ENCODE measurements at regions not wholly inside any gene's neighbourhood (a gene's known extent, or its start where the extent isn't known, plus 50 kb on each side); places are given as distances from the start of the nearest gene placed in this dataset.

DNA sequence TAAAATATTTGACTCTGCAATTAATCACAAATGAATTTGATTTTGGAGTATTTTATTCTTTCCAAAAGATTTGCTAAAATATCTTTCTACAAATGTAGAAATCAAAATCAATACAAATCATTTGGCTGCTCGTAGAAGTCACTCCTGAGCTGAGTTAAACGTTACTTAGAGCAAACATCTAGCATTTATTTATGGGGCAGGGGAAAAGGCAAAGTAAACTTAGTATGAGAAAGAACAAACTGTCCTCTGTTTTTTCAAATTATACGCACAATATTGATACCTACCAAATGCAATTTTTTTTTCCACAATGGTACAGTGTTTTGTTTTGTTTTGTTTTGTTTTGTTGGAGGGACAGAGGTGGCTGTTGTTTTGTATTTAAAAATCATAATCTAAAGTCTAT lies 233.8 kb downstream of the TTLL7 start:
- TF ChIP-seq, protein P1, sequence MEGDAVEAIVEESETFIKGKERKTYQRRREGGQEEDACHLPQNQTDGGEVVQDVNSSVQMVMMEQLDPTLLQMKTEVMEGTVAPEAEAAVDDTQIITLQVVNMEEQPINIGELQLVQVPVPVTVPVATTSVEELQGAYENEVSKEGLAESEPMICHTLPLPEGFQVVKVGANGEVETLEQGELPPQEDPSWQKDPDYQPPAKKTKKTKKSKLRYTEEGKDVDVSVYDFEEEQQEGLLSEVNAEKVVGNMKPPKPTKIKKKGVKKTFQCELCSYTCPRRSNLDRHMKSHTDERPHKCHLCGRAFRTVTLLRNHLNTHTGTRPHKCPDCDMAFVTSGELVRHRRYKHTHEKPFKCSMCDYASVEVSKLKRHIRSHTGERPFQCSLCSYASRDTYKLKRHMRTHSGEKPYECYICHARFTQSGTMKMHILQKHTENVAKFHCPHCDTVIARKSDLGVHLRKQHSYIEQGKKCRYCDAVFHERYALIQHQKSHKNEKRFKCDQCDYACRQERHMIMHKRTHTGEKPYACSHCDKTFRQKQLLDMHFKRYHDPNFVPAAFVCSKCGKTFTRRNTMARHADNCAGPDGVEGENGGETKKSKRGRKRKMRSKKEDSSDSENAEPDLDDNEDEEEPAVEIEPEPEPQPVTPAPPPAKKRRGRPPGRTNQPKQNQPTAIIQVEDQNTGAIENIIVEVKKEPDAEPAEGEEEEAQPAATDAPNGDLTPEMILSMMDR (IDR thresholded peaks at IDR 0.05; ENCODE audit: insufficient read depth, low read length): no peak
- no peak for DNase-seq (ENCODE audit: low read depth)
- no peak overlapping the region for H3K4me3 ChIP-seq (ENCODE audit: low read depth, low read length)

DNA sequence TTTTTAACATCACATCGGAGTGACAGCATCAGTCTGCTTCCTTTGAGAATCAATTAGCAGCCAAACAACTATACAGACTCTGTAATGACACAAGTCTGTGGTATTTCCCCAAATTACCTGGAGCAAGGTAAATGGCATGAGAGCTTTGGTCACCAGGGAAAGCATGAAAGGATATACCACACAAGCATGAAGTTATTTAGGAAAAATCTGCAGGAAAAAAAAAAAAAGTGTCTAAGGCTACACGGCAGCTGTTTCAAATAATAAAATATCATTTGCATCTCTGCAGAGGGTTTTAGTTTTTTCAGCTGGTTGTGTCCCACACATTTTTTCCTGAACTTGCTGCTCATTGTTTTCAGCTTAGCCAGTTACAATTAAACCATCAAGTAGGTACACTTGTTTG lies 234.7 kb downstream of the TTLL7 start:
- DNase-seq (ENCODE audit: low read depth): no peak
- TF ChIP-seq, protein P1 (IDR thresholded peaks at IDR 0.05; ENCODE audit: insufficient read depth, low read length): no peak
- no peak overlapping the region for H3K4me3 ChIP-seq (ENCODE audit: low read depth, low read length)

DNA sequence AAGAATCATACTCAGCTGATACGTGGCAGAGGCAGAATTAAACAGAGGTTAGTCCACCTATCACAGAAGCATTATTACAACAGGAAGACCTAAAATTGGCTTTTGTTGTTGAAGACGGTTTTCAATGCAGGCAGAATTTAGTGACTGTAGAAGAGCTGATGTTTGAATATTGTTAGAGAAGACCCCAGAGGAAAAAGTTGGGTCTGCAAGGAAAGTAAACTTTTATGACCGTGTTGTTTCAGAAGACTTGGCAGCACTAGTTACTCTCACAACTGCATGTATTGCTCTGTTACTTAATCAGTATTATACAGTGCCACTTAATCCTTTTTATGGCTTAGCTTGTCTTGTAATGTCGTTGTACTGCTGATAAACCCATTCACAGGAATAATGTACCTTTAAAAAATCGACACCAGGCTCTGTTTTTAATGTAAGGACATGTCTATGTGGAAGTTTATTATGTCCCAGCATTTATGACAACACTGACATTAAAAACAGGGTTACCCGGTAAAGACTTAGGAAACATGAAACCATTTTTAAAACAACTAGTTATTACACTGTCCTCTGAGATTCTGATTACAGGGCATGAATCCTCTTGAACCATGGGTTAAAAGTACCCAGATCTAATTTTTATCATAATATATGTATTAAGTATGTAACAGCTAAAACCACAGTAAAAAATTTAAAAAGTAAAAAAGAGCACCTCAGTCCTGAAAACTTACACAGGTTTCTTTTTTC lies 235.4 kb downstream of the TTLL7 start:
- DNase-seq (ENCODE audit: low read depth): no peak
- TF ChIP-seq, protein P1 (IDR thresholded peaks at IDR 0.05; ENCODE audit: insufficient read depth, low read length): no peak
- H3K4me3 ChIP-seq (ENCODE audit: low read depth, low read length): no peak overlapping the region

DNA sequence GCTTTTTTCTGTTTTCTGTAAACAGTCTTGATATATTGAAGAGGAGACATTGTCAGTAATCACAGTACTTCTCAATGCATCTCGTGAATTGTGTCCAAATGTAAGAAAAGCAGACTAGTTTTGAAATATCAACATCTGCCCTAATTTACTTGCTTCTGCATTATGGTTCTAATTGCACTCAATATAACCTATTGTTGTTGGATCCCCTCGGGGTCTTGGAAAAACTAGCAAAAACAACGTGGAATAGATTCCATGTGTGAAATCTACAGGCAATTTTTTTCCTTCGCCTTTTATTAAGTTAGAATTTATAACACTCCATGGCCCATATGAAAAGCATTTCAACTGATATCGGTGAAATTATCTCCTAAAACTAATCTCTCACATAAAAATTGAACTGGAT lies 236.5 kb downstream of the TTLL7 start:
- TF ChIP-seq, protein P1 (IDR thresholded peaks at IDR 0.05; ENCODE audit: insufficient read depth, low read length): no peak
- H3K4me3 ChIP-seq (ENCODE audit: low read depth, low read length): no peak overlapping the region
- no peak for DNase-seq (ENCODE audit: low read depth)

DNA sequence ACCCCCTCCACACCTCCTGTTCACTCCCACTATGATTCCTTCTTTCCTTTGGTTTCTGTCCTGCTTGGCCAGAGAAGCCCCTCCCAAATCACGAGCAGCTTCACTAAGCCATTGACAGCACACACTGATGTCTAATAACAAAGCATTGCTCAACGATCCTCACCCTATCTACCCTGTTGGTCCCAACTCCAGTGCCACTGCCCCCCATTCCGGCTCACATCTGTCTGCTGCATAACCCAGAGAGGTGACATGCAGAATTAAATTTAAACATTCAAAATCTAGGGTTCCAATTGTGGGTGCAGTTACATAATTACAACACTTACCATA lies 236.9 kb downstream of the TTLL7 start:
- TF ChIP-seq, protein P1 (IDR thresholded peaks at IDR 0.05; ENCODE audit: insufficient read depth, low read length): no peak
- no peak for DNase-seq (ENCODE audit: low read depth)
- H3K4me3 ChIP-seq (ENCODE audit: low read depth, low read length): no peak overlapping the region

DNA sequence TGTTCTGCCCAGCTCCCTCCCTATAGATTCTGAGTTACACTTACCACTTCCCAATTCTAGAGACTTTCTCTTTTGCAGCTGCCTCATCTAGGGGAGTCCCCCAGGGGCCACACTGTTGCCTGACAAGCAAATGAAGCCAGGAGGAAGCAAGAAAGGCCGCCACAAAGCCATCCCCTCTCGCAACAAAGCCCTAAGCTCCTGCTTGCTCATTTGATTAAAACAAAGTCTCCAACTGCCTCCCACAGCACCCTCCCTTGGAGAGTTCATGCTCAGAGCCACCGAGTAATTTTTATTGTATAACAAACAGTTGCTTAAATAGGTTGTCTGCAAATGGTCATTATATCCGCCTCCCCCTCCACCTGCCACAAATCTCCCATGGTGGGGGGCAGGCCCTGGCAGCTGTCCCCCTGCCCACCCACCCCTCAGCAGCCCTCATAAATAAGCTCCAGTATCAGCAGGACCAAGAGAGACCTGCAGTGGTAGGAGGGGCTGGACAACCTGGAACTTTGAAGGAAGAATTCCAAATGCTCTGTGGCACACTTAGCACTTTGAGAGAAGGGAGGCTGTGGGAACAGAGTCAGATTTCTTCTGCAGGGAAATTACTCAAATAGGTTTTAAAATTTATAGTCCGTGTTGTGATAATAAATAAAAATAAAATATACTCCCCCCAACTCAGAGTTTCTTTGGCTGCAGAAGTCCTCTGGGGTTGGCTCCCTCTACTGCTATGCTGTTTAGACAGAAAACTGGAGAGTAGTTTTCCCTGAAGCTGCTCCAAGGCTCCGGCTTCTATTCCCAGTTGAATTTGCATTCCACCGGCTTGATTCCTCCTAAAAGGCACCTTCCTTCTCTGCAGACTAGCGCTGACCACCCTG lies 237.5 kb downstream of the TTLL7 start:
- TF ChIP-seq, protein P1 (IDR thresholded peaks at IDR 0.05; ENCODE audit: insufficient read depth, low read length): no peak
- no peak overlapping the region for H3K4me3 ChIP-seq (ENCODE audit: low read depth, low read length)
- DNase-seq (ENCODE audit: low read depth): no peak
